Activated T-cell treated with anti-CD3 and anti-CD28 coated beads for 48 hours (primary cell): ENCODE measurements at regions not wholly inside any gene's neighbourhood (a gene's known extent, or its start where the extent isn't known, plus 50 kb on each side); places are given as distances from the start of the nearest gene placed in this dataset.

ENCODE experiments used
- DNase-seq: peaks from one replicate; pipeline ENCODE4 v3.0.0-alpha.2; 2020; ENCODE audit warnings: low read depth

GRCh38 chr1:90494748-90495282 lies 222.3 kb downstream of the BARHL2 start:
- no peak for DNase-seq

DNA sequence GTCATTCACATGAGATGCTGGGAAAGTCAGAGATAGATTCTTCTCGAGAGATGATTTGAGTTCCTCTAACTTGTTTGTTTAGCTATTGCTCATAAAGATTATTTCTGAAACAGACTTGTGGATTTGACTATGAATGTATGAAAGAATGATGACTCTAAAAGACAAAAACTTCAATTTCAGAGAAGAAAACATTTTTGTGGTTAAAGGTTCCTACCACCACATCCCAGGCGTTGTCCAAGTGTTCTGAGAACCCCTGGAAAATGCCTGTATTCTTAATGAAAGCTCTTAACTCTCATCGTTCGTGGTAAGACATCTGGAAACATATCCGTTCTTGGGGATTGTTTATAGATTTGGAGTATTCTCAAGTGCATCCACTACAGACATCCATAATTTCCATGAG lies 228.7 kb downstream of the BARHL2 start:
- no peak for DNase-seq

DNA sequence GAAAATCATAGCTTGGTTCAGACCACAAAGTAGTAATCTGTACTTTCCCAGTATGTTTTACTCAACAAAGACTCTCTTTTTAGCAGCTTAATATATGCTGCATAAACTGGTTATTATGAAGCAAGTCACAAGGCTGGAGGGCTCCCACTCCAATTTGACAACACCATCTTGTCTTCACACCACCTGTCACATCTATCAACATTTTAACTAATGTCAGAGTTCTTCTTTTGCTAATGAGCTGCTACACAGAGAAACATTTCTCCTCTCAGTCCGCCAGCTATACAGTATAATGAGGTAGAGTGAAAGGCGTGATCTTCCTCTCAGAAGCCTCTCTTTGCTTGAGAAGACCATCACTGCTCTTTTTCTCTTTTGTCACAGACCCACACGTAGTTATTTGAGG lies 230.1 kb downstream of the BARHL2 start:
- no peak for DNase-seq

- no peak for DNase-seq
Observed at GRCh38 chr1:90486134-90486824, 230.8 kb downstream of the BARHL2 start.

- no peak for DNase-seq
Observed at GRCh38 chr1:90480271-90480835, 236.7 kb downstream of the BARHL2 start.

- no peak for DNase-seq
Observed at GRCh38 chr1:90476994-90477393, 240.1 kb downstream of the BARHL2 start.

- DNase-seq = no peak
Observed at GRCh38 chr1:90476411-90476810, 240.7 kb downstream of the BARHL2 start.

DNA sequence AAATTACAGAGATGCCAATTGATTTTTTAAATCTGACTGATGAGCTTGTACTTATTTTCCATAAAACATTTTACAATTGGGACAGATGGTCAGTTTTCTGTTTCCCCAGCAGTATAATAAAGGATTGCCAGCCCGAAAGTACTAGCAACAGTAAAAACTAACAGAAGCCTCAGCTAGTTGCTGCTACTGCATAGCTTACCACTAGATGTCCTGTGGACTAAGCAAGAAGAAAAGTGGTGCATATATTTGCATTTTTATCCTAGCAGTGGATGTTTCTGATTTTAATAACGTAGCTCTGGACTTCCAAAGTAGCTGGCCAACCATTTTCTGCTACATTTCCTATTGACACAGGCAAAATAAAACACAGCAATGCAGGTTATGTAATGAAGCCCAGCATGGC lies 241.5 kb downstream of the BARHL2 start:
- no peak for DNase-seq

DNA sequence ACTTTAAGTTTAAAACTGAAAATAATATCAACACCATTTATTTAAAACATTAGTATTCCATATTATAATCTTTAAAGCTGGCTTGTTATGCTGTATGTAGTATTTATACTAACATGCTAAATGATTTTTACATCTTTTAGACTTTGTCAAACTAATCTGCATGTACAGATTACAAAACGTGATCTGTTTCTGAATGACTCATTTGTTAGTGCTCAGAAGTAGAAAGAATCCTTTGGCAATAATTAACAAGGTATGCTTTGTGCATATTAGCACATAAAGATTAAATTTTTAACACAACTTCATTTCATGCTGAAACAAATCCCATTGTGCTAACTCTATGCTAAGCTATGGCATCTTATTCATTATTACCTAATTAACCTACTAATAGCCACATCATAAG lies 242.4 kb downstream of the BARHL2 start:
- DNase-seq = no peak

GRCh38 chr1:90474158-90474557 lies 242.9 kb downstream of the BARHL2 start:
- no peak for DNase-seq

- DNase-seq = no peak
Observed at GRCh38 chr1:90472775-90473174, 244.3 kb downstream of the BARHL2 start.

- DNase-seq = no peak
Observed at GRCh38 chr1:90459570-90459969, 257.5 kb downstream of the BARHL2 start.

DNA sequence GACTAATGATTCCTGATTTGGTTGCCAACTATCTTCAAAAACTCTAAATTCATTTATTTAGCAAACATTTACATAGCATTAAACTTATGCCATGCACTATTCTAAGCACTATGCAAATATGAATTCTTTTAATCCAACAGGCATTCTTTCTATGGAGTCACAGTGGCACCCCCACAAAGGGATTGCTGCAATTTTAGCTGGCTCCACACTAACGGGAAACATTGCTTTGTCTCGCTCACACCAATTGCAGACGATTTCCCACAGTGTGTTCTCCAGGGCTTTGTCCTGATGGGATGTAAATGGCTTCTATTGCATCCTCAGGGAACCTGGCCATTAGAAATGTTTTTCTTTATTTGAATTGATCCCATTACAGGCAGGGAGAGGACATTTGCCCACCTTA lies 259.1 kb downstream of the BARHL2 start:
- no peak for DNase-seq

DNA sequence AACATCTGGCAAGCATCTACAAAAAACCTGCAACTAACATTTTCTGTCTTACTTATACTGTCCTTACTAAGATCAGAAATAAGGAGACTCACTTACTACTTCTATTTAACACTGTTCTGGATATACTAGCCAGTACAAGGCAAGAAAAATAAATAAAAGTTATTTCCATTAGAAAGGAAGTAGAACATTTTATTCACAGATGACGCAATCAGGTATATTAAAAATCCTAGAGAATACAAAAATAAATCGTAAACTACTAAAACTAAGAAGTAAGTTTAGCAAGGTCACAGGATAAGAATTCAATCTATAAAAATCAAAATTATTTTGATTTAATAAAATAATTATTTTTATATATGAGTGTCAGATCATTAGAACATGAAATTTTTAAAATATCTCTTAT lies 264.6 kb downstream of the BARHL2 start:
- no peak for DNase-seq

DNA sequence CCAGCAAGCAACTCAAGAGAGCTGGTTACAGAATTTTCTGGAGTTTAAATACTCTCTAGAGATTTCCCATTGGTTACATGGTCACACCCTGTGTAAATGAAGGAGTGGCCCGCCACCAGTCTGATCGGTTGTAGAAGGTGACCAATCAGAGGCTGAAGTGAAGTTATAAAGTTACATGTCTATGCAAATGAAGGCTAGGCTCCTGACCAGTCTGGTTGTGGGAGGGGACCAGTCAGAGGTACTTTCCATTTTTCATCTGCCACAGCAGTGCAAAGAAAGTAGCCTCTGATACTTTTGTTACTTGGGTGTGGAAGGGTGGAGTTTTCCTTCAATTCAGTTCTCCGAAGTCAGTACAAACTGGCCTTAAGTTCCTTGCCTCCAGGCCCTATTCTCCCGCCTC lies 273.7 kb downstream of the BARHL2 start:
- no peak for DNase-seq

DNA sequence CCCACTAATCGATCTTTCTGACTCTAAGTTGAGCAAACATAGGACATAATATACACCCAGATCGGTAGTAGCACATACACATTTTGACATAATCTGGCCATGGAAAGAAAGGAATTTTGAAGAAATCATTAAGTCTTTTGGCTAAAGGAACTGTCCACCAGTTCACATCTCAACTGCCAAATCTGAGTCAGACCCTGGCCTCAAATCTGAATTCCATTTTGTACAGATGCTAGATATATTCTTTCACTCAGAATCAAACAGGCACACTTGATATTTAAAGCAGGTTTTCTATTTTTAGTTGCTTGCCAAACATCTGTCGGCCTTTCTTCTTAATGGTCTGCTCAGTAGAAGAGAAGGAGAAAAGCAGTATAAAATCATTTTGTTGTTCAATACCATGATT lies 281.8 kb downstream of the BARHL2 start:
- DNase-seq = no peak

GRCh38 chr1:90434460-90434859 lies 282.6 kb downstream of the BARHL2 start:
- no peak for DNase-seq

GRCh38 chr1:90417126-90417525 lies 300.0 kb downstream of the BARHL2 start:
- DNase-seq = no peak

GRCh38 chr1:90414201-90414600 lies 302.9 kb downstream of the BARHL2 start:
- no peak for DNase-seq

- DNase-seq = no peak
Observed at GRCh38 chr1:90413519-90413918, 303.6 kb downstream of the BARHL2 start.

DNA sequence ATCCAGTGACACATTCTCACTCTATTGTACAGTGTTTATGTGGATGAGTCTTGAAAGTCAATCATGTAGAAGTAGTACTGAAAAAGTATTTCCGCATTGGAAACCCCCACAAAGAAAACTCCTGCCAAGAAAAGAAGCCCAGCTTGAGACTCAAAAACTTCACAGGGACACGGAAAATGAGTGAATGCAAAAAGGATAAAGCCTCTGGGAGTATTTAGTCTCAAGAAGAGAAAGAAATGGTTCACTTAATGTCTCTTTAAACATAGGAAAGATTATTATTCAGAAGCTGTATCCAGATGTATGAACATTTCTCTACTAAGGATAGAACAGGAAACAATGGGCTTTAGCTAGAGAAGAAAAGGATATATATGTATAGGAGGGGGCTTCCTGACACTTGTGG lies 304.5 kb downstream of the BARHL2 start:
- DNase-seq = no peak

DNA sequence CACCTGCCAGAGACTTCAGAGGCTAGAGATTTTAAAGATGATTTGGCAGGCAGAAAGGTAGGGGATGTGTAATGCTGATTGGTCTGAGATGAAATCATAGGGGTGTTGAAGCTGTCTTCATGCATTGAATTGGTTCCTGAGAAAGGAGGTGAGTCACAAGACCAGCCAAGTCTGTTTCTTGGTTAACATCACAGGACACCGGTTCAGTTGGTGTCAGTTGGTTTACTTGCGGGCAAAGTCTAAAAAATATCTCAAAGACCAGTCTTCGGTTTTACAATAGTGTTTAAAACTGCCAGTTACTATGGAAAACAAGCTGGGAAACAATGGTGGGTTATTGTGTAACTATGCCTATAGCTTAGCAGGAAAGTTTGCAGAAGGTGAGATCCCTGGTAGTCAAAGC lies 305.9 kb downstream of the BARHL2 start:
- no peak for DNase-seq

DNA sequence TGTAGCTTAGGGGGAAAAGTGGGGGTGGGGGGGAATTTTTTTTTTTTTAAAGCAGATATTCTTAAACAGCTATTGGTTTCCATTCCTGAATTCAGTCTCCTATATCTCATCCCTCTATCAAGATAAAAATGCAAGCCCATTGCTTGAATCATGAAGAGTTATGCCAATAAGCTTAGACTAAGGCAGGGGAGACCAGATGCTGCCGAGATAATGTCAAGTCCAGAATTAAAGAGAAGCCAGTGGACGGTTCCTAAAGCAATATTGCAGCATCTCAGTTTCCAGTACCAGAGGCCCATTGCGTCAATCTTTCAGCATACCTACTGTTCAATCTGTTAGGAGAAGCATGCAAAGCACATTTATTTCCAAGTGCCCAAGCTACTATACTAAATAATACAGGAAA lies 309.4 kb downstream of the BARHL2 start:
- DNase-seq = no peak

GRCh38 chr1:90405726-90406125 lies 311.4 kb downstream of the BARHL2 start:
- no peak for DNase-seq
